Brain microvascular endothelial cell (primary cell): ENCODE measurements at regions not wholly inside any gene's neighbourhood (a gene's known extent, or its start where the extent isn't known, plus 50 kb on each side); places are given as distances from the start of the nearest gene placed in this dataset.
A peak's percentile ranks its signal among the peaks of the same experiment; 100 is the strongest.

Source experiments
- DNase-seq: peaks from one replicate; pipeline ENCODE4 v3.0.0-alpha.2; 2020
- H3K27ac ChIP-seq: fragments of 250-450 bp; sonication (Bioruptor Pico); 2 replicates; pipeline ENCODE4 v1.5.1; 2020; ENCODE audit warnings: mild to moderate bottlenecking, moderate library complexity
- H3K27me3 ChIP-seq: fragments of 250-450 bp; sonication (Bioruptor Pico); replicated peaks from 2 replicates; pipeline ENCODE4 v1.5.1; 2020; ENCODE audit warnings: mild to moderate bottlenecking
- H3K36me3 ChIP-seq: fragments of 250-450 bp; sonication (Bioruptor Pico); replicated peaks from 2 replicates; pipeline ENCODE4 v1.5.1; 2020; ENCODE audit warnings: mild to moderate bottlenecking
- H3K4me3 ChIP-seq: 2 replicates; pipeline ENCODE4 v1.5.1; 2011; ENCODE audit warnings: low read depth, mild to moderate bottlenecking, control low read depth, low read length, moderate library complexity
- in situ Hi-C: cut with HindIII; loops from 2 replicates; pipeline ENCODE4 v1.10.0; 2017; ENCODE audit warnings: low sequenced_read_pairs, low pct_ligation_motif_present
- TF ChIP-seq, protein P1 (sequence below): IDR thresholded peaks from 2 replicates; pipeline ENCODE4 v1.5.1; 2011; ENCODE audit warnings: low read depth, mild to moderate bottlenecking, moderate library complexity, low read length, control low read depth, inconsistent platforms; ENCODE audit errors: missing control alignments

DNA sequence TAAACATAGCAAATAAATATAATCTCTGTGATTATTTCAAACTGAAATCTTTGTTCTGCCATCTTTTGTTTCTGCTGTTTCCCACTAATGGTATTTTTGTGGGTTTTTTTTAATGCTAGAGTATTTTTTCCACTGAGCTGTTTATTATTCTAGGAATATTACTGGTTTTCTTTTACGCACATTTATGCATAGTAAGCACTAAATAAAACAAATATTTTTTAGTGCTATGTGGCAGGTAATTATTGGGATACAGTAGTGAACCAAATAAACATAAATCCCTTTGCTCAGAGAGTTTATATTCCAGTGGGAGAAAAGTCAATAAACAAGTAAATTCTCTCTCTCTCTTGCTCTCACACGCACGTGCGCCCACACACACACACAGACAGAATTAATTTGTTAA is 397.4 kb downstream of the PRDM5 start:
- no peak for DNase-seq
- no peak overlapping the region for H3K4me3 ChIP-seq
- H3K27me3 ChIP-seq, result no peaks in the 10 kb centered on the region
- in situ Hi-C loops, result no loop called here
- TF ChIP-seq, protein P1, sequence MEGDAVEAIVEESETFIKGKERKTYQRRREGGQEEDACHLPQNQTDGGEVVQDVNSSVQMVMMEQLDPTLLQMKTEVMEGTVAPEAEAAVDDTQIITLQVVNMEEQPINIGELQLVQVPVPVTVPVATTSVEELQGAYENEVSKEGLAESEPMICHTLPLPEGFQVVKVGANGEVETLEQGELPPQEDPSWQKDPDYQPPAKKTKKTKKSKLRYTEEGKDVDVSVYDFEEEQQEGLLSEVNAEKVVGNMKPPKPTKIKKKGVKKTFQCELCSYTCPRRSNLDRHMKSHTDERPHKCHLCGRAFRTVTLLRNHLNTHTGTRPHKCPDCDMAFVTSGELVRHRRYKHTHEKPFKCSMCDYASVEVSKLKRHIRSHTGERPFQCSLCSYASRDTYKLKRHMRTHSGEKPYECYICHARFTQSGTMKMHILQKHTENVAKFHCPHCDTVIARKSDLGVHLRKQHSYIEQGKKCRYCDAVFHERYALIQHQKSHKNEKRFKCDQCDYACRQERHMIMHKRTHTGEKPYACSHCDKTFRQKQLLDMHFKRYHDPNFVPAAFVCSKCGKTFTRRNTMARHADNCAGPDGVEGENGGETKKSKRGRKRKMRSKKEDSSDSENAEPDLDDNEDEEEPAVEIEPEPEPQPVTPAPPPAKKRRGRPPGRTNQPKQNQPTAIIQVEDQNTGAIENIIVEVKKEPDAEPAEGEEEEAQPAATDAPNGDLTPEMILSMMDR, result no peak
- H3K36me3 ChIP-seq, result no peaks in the 10 kb centered on the region
- no peak overlapping the region for H3K27ac ChIP-seq

DNA sequence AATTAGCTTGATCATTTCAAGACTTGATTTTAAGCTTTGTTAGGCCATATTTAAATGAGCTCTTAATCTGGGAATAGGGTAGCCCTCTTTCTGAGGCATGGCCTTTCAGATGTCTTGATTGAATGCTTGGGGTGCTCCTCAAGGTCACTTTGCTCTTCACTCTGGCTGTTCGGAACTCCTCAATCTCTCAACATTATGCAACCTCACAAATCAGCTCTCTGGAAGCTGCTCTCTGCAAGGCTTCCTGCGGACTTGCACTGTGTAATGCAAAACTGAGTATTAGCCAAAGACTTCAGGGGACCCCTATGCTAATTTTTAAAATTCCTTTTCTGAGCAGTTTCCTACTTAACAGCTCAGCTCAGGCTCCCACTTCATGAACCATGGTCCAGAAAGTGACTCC is 398.3 kb downstream of the PRDM5 start:
- H3K27me3 ChIP-seq, result no peaks in the 10 kb centered on the region
- no peak overlapping the region for H3K27ac ChIP-seq
- no peak overlapping the region for H3K4me3 ChIP-seq
- in situ Hi-C loops, result no loop called here
- H3K36me3 ChIP-seq, result no peaks in the 10 kb centered on the region
- TF ChIP-seq, protein P1, result no peak
- no peak for DNase-seq

DNA sequence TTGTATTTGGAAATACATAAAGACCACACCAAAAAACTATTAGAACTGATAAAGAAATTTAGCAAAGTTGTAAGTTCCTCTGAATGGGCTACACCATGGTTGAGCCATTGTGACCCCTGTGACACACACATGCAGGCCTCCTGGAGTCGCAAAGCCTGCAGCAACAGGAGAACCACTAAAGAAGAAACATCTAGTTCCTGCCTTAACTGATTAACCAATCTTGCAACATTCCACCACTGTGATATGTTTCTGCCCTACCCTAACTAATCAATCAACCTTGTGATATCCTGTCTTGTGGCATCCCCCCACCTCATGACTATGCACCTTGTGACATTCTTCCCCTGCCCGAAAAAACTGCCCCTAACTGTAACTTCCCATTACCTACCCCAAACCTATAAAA is 401.8 kb downstream of the PRDM5 start:
- Histone ChIP-seq H3K36me3 (no peaks in the 10 kb centered on the region), H3K4me3 (no peak overlapping the region), H3K27me3 (no peaks in the 10 kb centered on the region), H3K27ac (no peak overlapping the region)
- DNase-seq, result no peak
- in situ Hi-C loops, result no loop called here
- TF ChIP-seq, protein P1, result no peak

DNA sequence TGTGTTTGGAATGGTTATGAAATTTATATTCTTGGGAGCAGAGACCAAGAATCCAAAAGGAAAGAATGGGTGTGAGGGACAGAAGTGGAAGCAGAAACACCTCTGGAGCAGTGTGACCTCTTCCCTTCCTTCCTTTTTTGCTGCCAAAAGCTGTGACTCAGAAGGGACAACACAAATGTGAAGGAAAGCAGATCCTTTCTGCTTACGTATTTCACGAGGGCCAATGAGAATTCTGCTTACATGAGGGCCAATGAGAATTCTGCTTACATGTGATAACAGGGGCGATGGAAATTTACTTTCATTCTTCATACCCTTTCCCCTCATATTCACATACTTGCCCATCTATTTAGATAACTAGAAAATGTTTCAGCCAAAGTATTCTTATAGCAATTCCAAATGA is 404.6 kb downstream of the PRDM5 start:
- no peaks in the 10 kb centered on the region for H3K36me3 ChIP-seq
- DNase-seq, result peak; percentile 76
- H3K27ac ChIP-seq, result no peak overlapping the region
- no peak overlapping the region for H3K4me3 ChIP-seq
- in situ Hi-C loops, result no loop called here
- TF ChIP-seq, protein P1, result no peak
- H3K27me3 ChIP-seq, result no peaks in the 10 kb centered on the region

DNA sequence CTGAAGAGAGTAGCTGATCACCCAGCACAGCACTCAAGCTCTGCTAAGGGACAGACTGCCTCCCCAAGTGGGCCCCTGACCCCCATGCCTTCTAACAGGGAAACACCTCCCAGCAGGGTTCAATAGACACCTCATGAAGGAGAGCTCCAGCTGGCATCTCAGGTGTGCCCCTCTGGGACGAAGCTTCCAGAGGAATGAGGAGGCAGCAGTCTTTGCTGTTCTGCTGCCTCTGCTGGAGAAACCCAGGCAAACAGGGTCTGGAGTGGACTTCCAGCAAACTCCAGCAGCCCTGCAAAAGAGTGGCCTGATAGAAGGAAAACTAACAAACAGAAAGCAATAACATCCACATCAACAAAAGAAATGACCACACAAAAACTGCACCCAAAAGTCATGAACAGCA is 412.8 kb downstream of the PRDM5 start:
- H3K27ac ChIP-seq, result no peak overlapping the region
- H3K27me3 ChIP-seq, result no peaks in the 10 kb centered on the region
- no peak for DNase-seq
- H3K36me3 ChIP-seq, result no peaks in the 10 kb centered on the region
- TF ChIP-seq, protein P1, result no peak
- in situ Hi-C loops, result no loop called here
- no peak overlapping the region for H3K4me3 ChIP-seq

DNA sequence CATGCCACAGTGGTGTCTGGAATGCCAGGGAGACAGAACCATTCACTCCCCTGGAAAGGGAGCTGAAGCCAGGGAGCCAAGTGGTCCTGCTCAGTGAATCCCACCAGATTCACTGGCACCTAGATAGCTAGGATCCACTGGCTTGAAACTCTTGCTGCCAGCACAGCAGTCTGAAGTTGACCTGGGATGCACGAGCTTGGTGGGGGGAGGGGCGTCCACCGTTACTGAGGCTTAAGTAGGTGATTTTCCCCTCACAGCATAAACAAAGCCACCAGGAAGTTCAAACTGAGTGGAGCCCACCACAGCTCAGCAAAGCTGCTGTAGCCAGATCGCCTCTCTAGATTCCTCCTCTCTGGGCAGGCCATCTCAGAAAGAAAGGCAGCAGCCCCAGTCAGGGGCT is 413.3 kb downstream of the PRDM5 start:
- Histone ChIP-seq H3K36me3 (no peaks in the 10 kb centered on the region), H3K4me3 (no peak overlapping the region), H3K27ac (no peak overlapping the region), H3K27me3 (no peaks in the 10 kb centered on the region)
- TF ChIP-seq, protein P1, result no peak
- DNase-seq, result no peak
- in situ Hi-C loops, result no loop called here
